ENCODE measurements at regions not wholly inside any gene's neighbourhood (a gene's known extent, or its start where the extent isn't known, plus 50 kb on each side); places are given as distances from the start of the nearest gene placed in this dataset.
"Not testable (repeated sequence)": the region's sequence is repeated elsewhere in the genome, so short reads cannot be mapped to it uniquely, and the experiment has no call there.

DNA sequence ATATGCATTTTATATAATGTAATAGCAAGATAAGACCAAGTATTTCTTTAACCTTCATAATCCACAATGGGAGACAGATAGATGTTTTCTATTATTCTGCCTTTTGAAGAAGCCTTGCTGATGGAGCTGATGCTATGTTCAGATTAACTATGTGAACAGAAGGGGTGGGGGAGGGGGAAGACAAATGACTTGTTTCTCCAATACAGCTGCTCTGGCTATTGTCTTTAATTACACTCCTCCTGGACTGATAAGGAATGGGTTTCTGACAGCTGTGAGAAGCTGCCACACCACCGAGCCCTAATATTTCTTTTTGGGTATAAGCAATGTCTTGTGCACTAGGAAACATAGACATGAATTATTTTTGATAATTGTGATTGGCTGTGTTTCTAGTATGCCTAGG is 62.0 kb downstream of the CAVIN4 start:
- no peak for DNase-seq

DNA sequence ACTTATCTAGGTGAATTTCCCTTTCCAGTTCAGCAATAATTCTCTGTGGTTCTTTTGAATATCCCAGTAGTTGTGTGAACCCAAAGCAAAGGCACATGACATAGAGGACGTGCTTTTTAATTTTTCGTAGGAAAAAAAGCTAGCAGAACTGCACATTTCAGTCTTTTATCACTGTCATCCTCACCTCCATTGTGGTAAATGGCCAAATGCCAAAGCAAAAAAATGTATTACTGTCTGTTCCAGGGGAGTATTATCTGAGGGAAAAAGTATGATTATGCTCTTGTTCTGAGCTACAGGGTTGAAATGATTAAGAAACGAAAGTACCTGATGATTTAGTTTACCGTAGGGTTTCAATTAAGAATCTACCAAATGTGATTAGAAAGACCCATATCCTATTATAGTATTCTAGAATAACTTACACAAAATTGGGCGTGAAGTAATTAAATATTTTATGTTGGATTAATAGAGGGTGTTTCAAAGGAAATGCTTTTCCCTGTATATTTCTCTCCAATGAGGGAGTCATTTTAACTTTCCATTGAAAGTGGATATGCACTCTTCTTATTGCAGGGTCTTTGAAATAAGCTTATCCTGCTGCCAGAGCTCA is 62.7 kb downstream of the CAVIN4 start:
- DNase-seq, result no peak

DNA sequence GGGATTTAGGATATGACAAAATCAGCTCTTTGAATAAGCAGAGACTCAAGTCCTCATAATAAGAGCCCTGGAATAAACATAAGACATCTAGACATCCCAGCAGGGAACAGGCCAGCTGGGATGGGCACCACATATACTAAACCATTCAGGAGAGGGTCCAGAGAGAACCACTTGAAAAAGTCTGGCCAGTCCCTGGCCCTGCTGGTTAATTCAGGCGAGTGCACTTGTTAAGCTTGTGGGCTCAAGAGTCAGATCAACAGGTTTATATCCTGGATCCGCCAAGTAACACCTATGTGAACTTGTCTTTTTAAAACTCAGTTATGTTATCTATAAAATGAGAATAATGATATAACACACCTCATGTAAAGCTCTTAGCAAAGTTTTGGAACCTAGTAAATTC is 63.3 kb downstream of the CAVIN4 start:
- DNase-seq, result no peak

DNA sequence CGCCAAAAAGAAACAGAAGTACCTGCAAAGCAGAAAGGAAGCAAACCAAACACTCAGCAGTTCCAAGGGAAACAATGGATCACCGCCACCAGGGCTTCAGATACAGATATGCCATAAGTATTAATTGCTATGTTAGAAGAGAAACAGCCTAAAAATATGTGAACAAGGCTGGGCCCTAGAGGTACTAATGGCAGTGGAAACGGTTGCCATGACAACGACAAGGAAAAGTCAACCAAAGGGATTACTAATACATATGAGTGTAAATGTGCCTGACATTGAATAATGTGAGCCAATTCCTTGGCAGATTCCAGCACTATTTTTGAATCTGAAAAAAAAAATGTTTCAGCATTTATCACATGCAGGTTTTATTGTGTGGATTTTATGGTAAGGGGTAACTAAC is 75.0 kb downstream of the CAVIN4 start:
- DNase-seq, result no peak

DNA sequence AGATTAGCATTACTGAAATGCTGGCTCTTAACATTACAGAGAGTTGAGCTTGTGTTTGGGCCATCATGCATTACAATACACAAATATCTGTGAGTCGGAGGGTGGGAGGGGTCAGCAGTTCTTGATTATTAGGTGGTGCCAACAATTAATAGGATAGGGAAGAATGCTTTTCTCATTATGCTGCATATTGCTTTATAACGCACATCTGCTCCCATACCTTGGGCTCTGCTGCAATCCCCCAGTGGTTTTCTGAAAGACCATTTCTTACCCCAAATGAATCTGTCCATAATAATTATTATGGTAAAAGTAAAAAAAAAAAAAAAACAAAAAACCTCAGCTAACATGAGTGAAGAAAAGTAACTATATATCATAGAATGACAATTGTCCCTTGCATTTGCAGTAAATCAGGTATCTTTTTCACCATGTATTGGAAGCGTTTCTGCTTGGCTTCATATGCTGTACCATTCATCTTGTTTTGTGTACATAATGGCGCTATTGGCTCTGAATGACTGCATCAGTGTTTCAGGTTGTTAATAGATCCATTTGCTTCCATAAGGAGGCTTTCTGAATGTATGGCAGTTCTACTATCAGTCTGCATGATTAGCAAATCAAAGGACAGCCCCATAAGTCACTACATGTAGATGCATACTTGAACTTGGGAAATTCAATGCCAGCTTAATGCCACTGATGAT is 75.9 kb downstream of the CAVIN4 start:
- DNase-seq, result no peak

DNA sequence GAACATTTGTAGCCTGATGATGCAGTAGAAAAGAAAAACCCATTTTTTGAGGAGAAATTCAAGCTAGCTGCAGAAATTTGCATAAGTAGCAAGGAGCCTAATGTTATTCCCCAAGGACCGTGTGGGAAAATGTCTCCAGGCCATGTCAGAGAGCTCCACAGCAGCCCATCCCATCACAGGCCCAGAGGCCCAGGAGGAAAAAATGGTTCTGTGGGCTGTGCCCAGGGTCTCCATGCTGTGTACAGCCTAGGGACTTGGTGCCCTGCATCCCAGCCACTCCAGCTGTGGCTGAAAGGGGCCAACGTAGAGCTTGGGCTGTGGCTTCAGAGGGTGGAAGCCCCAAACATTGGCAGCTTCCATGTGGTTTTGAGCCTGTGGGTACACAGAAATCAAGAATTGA is 79.0 kb downstream of the CAVIN4 start:
- DNase-seq, result not testable (repeated sequence)

DNA sequence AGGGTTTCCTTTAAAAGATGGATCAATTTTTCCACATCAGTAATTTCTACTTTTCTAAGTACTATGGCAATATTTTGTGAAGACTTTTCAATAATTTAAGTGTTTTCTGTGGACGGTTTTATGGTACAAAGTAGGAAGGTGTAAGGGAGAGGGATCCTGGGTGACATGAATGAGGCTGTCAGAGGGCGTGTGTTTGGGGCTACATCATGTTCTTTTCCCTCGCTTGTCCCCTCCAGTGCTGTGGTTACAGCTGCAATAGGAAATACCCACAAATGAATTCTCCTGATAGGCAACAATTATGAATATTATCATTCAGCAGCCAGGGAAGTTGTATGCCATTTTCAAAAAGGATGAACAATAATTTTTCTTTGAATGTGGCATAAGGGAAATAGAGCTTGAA is 83.8 kb downstream of the CAVIN4 start:
- DNase-seq, result no peak

DNA sequence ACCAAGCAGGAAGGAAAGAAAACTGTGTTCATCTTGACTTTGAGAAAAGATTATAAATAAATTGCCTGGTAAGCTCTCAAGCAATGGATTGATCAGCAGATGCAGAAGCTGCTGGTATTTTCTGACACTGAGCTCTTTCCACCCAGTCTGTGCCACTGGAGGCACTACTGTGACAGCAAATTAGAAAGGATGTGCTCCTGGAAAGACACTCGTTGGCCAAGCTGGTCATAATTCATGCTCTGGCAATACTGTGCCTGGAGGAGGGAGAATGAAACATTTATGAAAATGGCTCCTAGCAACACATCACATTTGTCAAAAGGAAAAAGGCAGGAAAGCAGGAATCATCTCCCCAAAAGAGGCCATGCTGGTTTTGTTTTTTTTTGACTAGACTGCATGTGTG is 84.2 kb downstream of the CAVIN4 start:
- DNase-seq, result no peak

DNA sequence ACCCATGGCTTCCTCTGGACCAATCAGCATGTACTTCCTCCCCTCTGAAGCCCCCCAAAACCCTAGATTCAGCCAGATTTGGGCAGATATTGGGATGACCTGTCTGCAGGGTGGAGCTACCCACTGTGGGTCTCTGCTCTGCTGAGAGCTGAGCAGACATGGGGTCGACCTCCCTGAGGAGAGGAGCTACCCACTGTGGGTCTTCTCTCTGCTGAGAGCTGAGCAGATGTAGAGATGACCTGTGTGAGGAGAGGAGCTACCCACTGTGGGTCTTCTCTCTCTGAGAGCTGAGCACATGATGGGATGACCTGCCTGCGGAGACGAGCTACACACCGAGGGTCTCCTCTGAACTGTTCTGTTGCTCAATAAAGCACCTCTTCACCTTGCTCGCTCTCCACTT is 89.6 kb downstream of the CAVIN4 start:
- no peak for DNase-seq

DNA sequence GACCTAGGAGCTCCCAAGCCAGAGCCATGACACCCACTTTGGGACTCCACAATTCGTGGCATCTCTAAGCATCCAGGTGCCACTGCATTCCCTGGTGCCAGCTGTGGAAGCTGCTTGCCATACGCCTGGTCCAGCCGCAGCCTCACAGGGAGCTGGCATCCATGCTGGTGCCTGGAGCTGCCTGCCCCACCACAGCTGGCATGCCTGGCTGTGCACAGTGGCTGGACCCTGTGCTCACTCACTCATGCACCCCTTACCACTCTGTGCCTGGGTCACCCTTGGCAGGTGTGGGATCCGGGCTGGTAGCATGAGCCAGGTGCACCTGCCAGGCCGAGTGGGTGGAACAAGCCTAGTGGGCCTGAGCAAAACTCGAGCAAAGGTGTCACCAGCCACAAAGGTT is 90.1 kb downstream of the CAVIN4 start:
- DNase-seq, result no peak

DNA sequence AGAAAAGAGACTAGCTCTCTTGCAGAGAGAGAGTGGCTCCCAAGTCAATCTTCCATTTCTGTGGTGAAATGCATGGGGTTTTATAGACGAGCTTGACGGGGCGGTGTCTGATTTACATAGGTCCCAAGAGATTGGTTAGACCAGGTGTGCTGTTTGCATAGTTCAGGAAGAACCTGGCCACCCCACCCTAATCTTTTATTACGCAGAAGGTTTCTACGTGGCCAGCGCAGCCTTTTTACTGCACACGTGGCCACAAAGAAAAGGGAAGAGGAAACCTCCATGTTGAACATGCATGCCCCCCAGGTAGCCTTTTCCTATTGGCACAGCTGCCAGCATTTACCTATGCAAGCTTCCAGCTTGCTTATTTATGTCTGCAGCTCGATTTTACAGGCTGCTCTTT is 92.1 kb downstream of the CAVIN4 start:
- no peak for DNase-seq

DNA sequence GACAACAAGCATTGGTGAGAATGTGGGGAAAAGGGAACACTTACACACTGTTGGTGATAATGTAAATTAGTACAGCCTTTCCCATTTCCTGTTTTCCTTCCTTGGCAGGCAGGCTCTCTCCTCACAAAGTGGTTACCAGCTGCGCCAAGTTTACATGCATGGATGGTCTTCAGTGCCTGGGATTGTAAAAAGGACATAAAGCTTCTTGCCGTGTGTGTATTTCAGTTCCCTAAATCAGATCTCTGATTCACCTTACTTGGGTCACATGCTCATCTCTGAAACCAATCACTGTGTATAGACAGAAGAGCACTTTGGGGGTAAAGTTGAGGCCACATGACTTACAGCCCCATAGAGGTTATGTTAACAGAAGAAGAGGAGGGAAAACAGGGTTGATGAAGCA is 92.8 kb downstream of the CAVIN4 start:
- DNase-seq, result no peak

DNA sequence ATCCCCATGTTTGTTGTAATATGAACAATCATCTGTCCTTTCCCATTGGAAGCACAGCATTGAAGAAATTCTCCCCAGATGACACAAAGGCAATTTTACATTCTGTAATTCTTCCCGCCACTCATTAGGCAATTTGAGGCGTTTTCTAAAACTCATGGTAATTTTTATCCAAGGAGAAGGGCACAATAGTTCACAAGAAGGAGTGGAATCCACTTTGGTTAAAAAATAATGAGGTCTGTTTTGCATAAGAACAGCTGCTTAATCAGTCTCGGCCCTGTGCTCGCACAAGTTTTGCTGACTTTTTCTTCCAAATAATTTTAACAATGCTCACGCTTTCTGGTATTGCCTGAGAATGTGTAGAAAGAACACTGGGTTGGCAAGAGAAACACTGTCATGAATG is 94.0 kb downstream of the CAVIN4 start:
- no peak for DNase-seq

DNA sequence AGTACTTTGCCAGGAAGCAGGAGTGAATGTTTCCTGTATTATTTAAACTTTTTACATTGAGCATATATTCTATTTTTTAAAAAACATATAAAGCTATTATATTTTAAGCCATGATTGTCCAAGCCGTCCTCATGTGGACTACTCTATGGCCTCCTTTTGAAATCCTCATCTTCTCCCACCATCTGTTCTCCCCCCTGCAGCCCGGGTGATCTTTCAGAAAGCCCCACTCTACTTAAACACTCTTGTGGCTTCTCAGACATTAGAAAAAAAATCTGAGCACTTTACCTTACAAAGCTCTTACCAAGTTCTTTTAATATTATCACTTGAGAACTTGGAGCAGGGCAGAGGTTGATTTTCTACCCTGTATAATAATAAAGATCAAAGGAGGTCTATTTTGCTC is 95.4 kb downstream of the CAVIN4 start:
- DNase-seq, result no peak

DNA sequence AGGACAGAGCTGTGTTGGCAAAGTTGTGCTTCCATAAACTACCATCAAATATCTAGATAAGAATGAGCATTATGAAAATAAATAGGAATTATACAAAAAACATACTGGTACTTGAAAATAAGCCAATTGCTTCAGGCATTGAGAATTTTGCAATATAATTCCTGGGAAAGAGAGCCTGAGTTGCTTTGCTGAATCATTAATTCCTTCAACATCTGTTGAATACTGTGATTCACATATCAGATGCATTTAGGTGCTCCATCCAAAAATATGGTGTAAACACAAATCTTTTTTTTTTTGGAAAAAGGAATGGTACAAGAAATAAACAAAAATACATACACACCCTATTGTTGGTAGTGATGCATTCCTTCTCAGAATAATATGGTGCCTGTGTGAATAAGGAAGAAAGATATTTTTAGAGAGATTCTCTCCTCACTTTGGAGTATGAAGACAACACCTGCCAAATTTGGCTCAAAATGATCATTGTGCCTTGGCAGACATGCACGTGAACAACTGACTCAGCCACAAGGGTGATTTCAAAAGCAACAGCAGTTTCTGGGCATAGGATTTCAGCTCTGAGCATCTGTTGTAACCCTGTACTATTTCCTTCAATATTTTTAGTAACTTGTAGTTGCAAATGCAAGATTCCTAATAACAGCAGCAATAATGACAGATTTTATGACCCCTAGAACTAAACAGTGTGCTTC is 96.7 kb downstream of the CAVIN4 start:
- DNase-seq, result no peak

DNA sequence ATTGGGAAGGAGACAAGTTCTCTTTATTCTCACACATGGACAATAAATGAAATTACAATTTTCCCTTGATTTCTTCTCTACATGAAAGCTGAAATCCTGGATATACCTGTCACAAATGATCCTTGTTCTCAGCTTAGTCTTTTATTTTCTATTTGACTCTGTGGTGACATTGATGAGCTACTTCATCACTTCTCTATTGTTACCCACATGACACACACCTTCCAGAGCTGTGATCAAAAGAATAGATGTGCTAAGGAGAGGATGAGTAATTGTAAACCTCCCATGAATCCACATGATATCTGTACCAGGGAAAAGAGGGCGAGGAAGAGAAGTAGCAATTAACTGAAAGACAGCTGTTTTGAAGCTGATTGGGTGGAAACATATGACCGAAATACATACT is 102.0 kb downstream of the CAVIN4 start:
- DNase-seq, result no peak

DNA sequence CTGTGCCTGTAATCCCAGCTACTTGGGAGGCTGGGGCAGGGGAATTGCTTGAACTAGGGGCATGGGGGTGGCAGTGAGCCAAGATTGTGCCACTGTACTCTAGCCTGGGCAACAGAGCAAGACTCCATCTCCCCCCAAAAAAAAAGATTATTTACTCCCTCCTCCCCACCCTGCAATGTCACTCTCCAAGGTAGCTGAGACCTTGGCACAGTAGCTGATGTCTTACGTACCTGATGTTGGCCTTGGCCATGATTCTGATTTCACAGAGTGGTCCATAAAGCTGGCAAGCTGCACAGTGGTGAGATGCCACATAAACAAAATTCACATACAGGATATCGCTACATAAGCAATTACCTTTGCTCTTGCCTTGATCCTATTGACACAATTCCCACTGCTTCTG is 108.5 kb downstream of the CAVIN4 start:
- DNase-seq, result no peak

DNA sequence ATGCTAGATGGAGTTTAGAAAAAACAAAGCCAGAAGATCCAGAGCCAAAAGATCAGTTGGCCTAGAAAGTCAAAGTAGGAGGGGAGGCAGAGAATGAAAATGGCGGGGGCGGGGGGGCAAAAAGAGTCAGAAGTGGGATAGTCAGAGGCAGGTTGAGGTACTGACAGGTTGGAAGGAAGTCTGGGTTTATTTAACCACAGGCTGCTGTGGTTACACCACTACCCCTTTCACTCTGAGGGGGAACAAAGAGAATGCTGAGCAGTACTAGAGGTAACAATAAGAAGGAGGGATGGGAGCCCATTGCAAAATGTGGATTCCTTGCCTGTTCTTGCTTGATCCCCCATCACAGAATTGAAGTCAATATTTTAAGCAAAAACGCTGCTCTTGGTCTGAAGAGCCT is 111.8 kb downstream of the CAVIN4 start:
- DNase-seq, result no peak

DNA sequence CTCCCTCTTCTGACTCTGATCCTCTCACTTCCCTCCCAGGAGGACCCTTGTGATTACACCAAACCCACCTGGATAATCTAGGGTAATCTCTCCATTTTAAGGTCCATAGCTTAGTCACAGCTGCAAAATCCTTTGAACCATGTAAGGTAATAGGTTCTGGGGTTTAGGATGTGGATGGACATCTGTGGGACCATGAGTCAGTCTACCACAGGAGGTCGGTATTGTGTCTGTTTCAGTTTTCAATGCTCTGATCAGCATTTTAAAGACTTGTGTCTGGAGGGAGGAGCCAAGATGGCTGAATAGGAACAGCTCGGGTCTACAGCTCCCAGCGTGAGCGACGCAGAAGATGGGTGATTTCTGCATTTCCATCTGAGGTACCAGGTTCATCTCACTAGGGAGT is 112.6 kb downstream of the CAVIN4 start:
- no peak for DNase-seq

DNA sequence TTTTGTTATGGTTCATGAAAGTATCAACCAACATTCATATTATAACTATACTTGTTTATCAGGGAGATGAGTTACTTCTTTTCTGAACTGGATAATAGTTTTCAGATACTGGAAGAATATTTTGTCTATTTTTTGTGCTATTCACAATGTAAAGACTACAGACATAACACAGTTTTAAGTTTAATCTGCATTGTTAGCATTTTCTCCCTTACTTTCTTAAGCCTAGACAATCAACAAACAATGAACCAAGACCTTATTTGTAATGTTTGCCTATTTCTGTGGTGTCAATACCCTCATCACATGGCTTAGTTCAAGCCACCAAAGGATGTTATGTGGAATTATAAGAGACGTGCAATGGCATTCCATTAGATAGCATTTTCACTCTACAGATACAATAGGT is 119.5 kb downstream of the CAVIN4 start:
- DNase-seq, result no peak

DNA sequence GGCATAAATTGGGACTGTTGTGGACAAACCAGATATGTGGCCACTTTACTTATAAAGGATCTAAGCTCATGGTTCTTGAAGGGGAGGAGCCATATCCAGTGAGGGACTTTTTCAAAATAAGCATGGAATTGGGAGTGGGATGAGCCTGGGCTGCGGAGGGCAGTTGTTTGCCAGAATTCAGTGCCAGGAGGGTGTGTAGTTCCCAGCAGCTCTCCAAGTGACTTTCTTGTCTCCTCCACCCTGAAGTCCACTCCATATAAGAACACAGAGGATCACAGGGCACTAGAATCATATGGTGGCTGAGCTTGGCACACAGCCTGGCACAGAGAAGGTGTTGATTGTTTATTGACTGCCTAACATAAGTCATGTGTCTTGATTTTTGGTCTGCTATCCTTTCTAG is 121.1 kb downstream of the CAVIN4 start:
- DNase-seq, result no peak

DNA sequence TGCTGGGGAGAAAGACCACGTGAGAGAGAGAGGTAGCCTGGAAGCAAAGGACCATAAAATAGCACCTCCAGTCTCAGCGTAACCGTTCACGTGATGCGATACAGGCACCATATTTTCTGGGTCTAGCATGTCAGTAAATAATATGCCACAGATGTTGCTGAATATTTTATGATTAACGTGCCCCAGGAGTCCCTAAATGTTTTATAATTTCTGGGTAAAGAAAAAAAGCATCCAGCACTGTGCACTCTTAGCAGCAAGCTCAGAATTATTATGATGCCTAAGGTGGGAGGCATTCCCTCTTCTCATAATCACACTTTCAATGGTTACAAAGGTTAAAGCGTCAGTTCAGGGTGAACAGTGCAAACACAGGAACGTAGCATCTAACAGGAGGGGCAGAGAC is 121.8 kb downstream of the CAVIN4 start:
- DNase-seq, result no peak

DNA sequence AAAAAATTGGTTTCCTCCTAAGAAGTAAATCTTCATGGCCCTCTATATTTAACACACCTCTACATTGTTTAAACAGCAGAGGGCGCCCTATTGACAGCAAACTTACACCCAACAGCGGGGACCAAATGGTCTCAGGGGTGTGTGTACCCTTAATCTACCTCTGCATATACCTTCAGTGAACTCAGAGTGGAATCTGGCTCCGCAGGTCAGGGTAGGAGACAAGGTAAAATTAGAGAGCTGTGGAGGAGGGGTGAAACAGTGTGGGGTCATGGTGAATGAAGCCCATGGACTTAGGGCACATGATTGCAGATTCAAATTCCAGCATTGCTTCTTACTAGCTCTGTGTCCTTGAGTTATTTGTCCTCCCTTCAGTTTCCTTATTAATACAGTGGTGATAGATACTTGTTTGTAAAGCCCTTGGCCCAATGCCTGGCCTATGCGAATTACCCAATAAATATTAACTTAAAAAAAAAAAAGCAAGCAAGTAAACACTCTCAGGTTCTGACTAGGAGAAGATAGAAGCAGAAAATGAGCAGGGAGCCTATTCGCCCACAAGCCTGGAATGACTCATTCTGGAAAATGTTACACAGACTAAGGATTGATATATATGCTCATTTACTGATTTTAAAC is 122.9 kb downstream of the CAVIN4 start:
- peak; percentile 1 for DNase-seq

Data from fibroblast of skin of scalp (primary cell).